Panc1 (cell line): ENCODE measurements at regions not wholly inside any gene's neighbourhood (a gene's known extent, or its start where the extent isn't known, plus 50 kb on each side); places are given as distances from the start of the nearest gene placed in this dataset.

Experiments used
- ATAC-seq: fragments of 200-7000 bp; cut with Tn5 transposase; 2 replicates; pipeline ENCODE4 v1.9.1; 2020; ENCODE audit warnings: mild to moderate bottlenecking, moderate library complexity
- BruUV-seq: library from RNA; stranded (reverse); fragments of 400-500 nt; replicated peaks from 2 replicates; lab custom pipeline; 2021; lab: Mats Ljungman, UMichigan
- CTCF ChIA-PET: fragments of 300-600 bp; sonication (Branson Sonifier 250); formaldehyde crosslinking; loops from one replicate; lab custom pipeline; 2022; ENCODE audit warnings: antibody characterized with exemption; lab: Charles Lee
- POLR2A ChIA-PET: fragments of 300-600 bp; sonication (Branson Sonifier 250); formaldehyde crosslinking; loops from one replicate; lab custom pipeline; 2022; ENCODE audit warnings: antibody characterized with exemption; lab: Charles Lee
- DNase-seq: peaks from one replicate; pipeline ENCODE4 v3.0.0-alpha.2; 2010; ENCODE audit warnings: low read depth, low spot score
- H3K27ac ChIP-seq: 2 replicates; pipeline ENCODE4 v1.5.1; 2011; ENCODE audit warnings: mild to moderate bottlenecking, low read length, inconsistent platforms
- H3K27me3 ChIP-seq: fragments of 200-500 bp; sonication (Bioruptor generic); 2 replicates; pipeline ENCODE4 v1.6.0; 2014; ENCODE audit warnings: low read length, inconsistent platforms; ENCODE audit not compliant: control insufficient read depth, insufficient read depth
- H3K36me3 ChIP-seq: fragments of 200-500 bp; sonication (Bioruptor generic); 2 replicates; pipeline ENCODE4 v1.5.1; 2014; ENCODE audit warnings: inconsistent platforms, mild to moderate bottlenecking, low read length, moderate library complexity; ENCODE audit not compliant: control insufficient read depth, insufficient read depth
- H3K4me1 ChIP-seq: 2 replicates; pipeline ENCODE4 v1.5.1; 2011; ENCODE audit warnings: inconsistent platforms, mild to moderate bottlenecking, low read length, moderate library complexity; ENCODE audit not compliant: control insufficient read depth, insufficient read depth
- H3K4me3 ChIP-seq, 2 experiments: 2 replicates each; pipeline ENCODE4 v1.5.1; 2011 to 2012; ENCODE audit warnings: low read depth in 2 of 2, low read length in 2 of 2, mild to moderate bottlenecking in 2 of 2, inconsistent platforms in 1 of 2, moderate library complexity in 1 of 2
- H3K9me3 ChIP-seq: fragments of 200-500 bp; sonication (Bioruptor generic); 2 replicates; pipeline ENCODE4 v1.5.1; 2014; ENCODE audit warnings: low read depth, mild to moderate bottlenecking, inconsistent platforms, low read length, moderate library complexity; ENCODE audit not compliant: control insufficient read depth, insufficient read depth
- CTCF ChIP-seq: fragments of 450-650 bp; IDR thresholded peaks from 2 replicates; pipeline ENCODE4 v1.5.1; 2017; ENCODE audit warnings: mild to moderate bottlenecking
- POLR2AphosphoS5 ChIP-seq: IDR thresholded peaks from 2 replicates; pipeline ENCODE4 v1.6.1; 2012; ENCODE audit warnings: mild to moderate bottlenecking, low read depth, low read length, moderate library complexity
- SIN3A ChIP-seq: IDR thresholded peaks from 2 replicates; pipeline ENCODE4 v1.6.1; 2012; ENCODE audit warnings: low read depth, mild to moderate bottlenecking, low read length, moderate library complexity, borderline replicate concordance; ENCODE audit not compliant: insufficient read depth
- TCF7L2 ChIP-seq: IDR thresholded peaks from 2 replicates; pipeline ENCODE4 v1.6.1; 2011; ENCODE audit warnings: mild to moderate bottlenecking, low read depth, low read length, inconsistent platforms
- in situ Hi-C: cut with HindIII; loops from 2 replicates; pipeline ENCODE4 v1.10.0; 2016; ENCODE audit warnings: low sequenced_read_pairs, low pct_unique_long_range_greater_than_20kb
- intact Hi-C: fragments of 100-400 bp; cut with micrococcal nuclease; formaldehyde crosslinking; loops from one replicate; pipeline ENCODE4 v1.10.0; 2022; ENCODE audit not compliant: unreplicated experiment
- TF ChIP-seq, protein P1 (sequence below), 2 experiments: IDR thresholded peaks; 2 replicates each; pipeline ENCODE4 v1.6.1; 2011 to 2012; ENCODE audit warnings: low read depth in 2 of 2, control low read depth in 1 of 2, low read length in 1 of 2, mild to moderate bottlenecking in 1 of 2, moderate library complexity in 1 of 2; ENCODE audit not compliant: insufficient read depth in 1 of 2

DNA sequence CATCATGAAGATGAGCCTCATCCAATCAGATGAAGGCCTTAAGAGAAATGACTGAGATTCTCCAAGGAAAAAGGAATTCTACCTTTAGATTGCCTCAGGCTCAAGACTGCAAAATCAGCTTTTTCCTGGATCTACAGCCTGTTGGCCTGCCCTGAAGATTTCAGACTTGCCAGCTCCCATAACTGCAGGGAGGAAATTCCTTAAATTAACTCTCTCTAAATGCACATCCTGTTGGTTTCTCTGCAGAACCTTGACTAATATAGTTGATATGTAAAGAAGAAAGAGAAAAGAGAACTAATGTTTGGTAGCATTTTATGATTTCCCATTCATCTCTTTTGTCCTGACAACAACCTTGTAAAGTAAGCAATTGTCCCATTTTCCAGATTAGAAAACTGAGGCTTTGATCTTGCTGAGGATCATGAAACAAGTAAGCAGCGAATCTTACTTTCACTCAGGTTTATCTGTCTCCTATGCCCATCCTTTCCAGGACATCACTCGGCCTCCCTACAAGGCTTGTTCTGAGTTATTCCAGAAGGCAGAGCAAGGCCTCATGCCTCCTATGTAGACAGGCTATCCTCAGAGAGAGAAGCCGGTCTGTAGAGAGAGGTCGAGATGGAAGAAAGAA lies 115.0 kb upstream of the LDB2 start:
- Histone ChIP-seq H3K27ac (no peak overlapping the region), H3K36me3 (no peaks in the 10 kb centered on the region), H3K4me3 (no peak overlapping the region), H3K9me3 (no peaks in the 10 kb centered on the region), H3K4me1 (no peaks in the 10 kb centered on the region), H3K27me3 (no peaks in the 10 kb centered on the region)
- intact Hi-C loops (no loop called here), in situ Hi-C loops (no loop called here)
- CTCF ChIA-PET, result no interaction called here
- BruUV-seq, result no TSS peak
- ATAC-seq (no peak), DNase-seq (no peak)
- TF ChIP-seq, protein P1, sequence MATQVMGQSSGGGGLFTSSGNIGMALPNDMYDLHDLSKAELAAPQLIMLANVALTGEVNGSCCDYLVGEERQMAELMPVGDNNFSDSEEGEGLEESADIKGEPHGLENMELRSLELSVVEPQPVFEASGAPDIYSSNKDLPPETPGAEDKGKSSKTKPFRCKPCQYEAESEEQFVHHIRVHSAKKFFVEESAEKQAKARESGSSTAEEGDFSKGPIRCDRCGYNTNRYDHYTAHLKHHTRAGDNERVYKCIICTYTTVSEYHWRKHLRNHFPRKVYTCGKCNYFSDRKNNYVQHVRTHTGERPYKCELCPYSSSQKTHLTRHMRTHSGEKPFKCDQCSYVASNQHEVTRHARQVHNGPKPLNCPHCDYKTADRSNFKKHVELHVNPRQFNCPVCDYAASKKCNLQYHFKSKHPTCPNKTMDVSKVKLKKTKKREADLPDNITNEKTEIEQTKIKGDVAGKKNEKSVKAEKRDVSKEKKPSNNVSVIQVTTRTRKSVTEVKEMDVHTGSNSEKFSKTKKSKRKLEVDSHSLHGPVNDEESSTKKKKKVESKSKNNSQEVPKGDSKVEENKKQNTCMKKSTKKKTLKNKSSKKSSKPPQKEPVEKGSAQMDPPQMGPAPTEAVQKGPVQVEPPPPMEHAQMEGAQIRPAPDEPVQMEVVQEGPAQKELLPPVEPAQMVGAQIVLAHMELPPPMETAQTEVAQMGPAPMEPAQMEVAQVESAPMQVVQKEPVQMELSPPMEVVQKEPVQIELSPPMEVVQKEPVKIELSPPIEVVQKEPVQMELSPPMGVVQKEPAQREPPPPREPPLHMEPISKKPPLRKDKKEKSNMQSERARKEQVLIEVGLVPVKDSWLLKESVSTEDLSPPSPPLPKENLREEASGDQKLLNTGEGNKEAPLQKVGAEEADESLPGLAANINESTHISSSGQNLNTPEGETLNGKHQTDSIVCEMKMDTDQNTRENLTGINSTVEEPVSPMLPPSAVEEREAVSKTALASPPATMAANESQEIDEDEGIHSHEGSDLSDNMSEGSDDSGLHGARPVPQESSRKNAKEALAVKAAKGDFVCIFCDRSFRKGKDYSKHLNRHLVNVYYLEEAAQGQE (IDR thresholded peaks at IDR 0.05; ENCODE audit: insufficient read depth in 1 of 2, low read depth in 2 of 2, low read length in 1 of 2), result no peak
- TF ChIP-seq TCF7L2 (no peak), CTCF (no peak), POLR2AphosphoS5 (no peak), SIN3A (no peak)
- POLR2A ChIA-PET, result no interaction called here

DNA sequence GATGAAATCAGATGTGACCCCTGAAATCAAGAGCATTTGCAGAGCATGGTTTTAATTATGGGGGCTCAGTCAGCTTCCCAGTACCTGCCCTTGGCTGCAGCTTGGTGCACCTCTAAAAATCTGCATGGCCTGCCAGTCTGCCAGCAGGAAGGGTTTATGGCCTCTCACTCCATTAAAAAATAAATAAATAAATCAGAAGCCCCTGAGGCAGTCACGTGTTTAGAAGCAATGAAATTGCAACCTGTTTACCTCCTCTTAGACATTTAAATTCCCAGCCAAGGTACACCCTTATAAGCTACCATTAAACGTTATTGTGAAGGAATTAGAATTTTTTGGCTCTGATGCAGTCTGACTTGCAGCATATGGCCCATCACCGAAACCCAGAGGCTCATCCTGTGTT lies 114.0 kb upstream of the LDB2 start:
- Histone ChIP-seq H3K27me3 (no peaks in the 10 kb centered on the region), H3K4me3 (no peak overlapping the region), H3K9me3 (no peaks in the 10 kb centered on the region), H3K36me3 (no peaks in the 10 kb centered on the region), H3K4me1 (no peaks in the 10 kb centered on the region), H3K27ac (no peak overlapping the region)
- no TSS peak for BruUV-seq
- POLR2A ChIA-PET, result no interaction called here
- DNase-seq, result no peak
- in situ Hi-C loops (no loop called here), intact Hi-C loops (no loop called here)
- TF ChIP-seq SIN3A (no peak), CTCF (no peak), TCF7L2 (no peak), POLR2AphosphoS5 (no peak)
- TF ChIP-seq, protein P1 (IDR thresholded peaks at IDR 0.05; ENCODE audit: insufficient read depth in 1 of 2, low read depth in 2 of 2, low read length in 1 of 2), result no peak
- ATAC-seq, result no peak
- CTCF ChIA-PET, result no interaction called here
